SW480 (cell line): ENCODE measurements at regions not wholly inside any gene's neighbourhood (a gene's known extent, or its start where the extent isn't known, plus 50 kb on each side); places are given as distances from the start of the nearest gene placed in this dataset.
"Not testable (repeated sequence)": the region's sequence is repeated elsewhere in the genome, so short reads cannot be mapped to it uniquely, and the experiment has no call there.

ENCODE experiments used
- DNase-seq: peaks from one replicate; pipeline ENCODE4 v3.0.0-alpha.2; 2016; ENCODE audit warnings: low spot score

DNA sequence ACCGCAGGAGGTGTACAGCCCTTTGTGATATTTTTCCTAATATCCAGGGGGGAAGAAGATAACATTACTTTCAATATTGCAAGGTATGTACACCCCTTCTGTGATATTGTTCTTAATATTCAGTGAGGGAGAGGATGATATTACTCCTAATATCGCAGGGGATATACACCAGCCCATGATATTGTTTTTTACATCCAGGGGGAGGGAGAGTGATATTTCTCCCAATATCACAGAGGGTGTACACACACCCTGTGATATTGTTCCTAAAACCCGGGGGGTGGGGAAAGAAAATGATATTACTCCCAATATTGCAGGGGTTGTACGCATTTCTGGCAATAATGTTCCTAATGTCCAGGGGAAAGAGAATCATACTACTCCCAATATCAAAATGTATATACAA lies 58.0 kb upstream of the SLC25A48 start:
- DNase-seq = no peak

DNA sequence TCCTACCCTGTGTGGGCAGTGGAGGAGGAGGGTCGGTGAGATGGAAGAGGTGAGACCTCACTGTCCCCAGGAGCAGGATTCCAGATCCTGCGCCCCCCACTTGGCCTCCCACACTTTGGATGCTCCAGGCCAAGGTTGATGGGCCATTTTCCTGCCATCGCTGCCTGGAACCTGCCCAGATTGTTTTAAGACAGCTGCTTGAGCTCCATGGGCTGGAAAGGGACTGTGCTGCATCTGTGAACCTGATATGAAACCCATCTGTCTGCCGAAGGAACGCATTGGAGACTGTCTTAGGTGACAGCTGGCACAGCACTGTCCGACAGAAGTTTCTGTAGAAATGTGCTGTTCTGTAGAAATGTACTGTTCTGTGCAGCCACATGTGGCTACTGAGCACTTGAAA lies 72.7 kb upstream of the SLC25A48 start:
- DNase-seq = no peak

DNA sequence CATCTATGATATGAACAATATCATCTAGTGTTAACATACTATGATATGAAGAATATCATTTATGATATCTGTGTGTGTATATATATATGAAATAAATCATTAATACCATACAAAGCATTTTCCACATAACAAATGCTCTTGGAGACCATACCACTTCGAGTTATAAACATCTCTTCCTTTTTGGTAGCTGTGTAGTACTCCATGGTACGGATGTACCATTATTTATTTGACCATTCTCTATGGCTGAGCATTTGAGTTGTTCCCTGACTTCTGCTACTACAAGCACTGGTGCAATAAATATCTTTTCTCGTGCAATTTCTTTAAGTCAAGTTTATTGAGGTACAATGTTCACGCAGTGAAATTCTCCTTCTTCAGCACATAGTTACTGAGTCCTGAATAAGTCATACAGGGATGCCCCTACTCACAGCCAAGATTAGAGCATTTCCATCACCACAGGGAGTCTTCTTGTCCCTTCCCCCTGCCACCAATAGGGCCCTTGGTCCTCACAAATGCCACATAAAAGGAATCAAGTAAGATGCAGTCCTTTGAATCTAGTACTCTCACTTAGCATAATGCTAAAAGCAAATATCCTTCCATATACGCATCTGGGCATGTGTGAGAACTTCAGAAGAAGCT lies 75.2 kb upstream of the SLC25A48 start:
- no peak for DNase-seq

DNA sequence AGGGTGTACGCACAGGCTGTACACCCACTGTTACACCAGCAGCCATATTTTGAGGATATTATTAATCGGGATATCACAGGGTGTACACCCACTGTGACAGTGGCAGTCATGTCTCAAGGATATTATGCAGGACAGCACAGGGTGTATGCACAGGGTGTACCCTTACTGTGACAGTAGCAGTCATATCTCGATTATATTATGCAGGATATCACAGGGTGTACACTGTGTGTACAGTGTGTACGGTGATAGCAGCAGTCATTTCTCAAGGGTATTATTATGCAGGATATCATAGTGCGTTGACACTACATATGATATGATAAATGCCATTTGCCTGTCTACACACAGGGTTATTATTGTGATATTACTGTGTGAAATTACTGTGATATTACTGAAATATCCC lies 80.5 kb upstream of the SLC25A48 start:
- DNase-seq = no peak

DNA sequence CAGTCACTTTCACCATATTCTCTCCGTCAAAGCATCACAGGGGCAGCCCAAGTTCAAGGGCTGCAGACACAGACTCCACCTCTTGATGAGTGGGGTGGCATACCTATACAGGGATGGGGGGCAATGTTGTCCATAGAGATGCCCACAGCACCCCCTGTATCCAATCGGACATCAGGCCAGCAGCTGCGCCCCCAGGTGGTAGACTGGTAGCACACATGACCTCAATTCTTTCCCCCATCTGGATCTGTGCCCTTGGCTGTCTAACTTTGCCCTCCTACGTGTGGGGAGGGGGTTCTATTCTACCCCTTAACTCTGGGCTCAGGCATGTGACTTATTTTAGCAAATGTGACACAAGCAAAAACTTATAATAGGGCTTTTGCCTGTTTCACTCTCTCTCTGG lies 84.0 kb upstream of the SLC25A48 start:
- no peak for DNase-seq

DNA sequence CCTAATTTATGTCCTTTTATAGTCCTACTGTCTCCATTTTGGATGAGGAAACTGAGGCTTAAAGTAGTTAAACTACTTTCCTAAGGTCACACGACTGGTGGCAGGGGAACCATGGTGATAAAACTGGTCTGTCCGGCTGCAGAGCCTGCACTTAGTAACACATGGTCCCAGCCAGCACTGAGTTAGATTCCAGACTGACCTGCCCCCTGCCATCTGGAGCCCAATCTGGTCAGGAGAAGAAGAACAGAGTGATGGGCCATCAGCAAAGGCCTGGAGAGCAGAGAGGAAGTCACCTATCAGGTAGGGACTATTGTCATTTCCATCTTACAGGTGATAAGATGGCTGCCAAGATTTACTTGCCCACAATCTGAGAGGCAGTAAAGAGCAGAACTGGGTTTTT lies 86.6 kb upstream of the SLC25A48 start:
- DNase-seq = no peak

DNA sequence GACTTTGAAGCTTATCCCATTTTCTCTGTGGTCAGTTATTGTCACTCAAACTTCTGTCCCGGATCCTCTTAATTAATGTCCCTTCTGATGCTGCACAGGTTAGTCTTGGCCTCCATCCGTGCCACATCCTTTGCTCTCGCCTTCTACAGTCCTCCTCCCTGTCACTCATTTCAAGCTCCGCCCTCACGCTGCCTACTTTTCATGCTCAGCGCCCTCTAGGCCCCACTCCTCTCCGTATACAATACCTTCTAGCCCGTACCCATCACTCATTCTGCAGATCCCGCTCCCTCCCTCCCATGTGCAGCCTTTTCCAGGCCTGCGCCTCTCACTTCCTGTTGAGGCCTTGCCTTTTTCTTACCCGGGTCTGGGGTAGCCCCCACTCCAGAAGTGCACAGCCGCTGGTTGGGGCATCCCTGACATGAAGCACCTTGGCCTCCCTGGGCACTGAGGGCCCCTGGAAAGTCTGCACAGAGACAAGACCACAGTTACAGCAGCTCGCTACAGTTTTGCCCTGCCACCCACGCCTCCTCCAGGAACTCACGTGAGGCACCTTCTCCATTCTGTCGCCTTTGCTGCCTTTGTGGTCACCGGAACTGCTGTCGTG lies 88.5 kb upstream of the SLC25A48 start:
- no peak for DNase-seq

DNA sequence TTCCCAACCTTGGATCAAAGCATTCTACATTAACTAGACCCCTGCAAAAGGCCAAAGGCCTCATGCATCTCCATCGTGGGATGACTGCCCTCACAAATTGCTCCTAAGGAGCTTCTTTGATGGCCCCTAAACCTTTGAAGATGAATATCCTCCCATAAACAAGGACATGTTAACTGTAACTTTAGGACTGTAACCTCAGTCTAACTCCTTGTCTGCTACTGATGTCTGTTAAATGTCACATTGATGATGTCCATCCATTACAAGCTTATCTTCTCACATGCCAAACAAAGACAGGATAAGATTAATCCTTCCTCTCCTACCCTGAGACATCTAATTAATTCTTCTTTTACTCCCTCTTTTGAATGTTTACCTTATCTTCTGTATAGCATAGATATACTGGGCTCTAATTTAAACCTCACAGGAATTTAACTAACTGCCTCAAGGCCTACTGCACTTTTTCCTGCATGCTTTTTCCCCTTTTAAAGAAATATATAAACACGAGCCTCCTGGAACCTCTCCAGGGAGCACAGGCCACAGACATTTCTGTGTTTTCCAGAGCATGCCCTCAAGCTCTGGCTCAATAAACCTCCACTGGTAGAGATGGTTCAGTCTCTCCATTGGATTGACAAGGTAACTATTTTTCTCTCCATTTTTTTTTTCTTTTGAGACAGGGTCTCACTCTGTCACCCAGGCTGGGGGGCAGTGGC lies 90.6 kb upstream of the SLC25A48 start:
- DNase-seq = no peak

DNA sequence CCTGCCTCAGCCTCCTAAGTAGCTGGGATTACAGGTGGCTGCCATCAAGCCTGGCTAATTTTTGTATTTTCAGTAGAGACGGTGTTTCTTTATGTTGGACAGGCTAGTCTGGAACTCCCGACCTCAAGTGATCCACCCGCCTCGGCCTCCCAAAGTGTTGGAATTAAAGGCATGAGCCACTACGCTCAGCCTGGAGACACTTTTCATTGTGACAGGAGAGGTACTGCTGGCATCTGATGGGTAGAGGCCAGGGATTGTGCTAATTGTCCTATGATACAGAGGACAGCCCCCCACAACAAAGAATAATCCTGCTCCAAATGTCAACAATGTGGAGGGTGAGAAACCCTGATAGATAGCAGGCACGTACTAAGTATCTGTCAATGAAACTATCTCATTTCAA lies 91.3 kb upstream of the SLC25A48 start:
- DNase-seq = no peak

DNA sequence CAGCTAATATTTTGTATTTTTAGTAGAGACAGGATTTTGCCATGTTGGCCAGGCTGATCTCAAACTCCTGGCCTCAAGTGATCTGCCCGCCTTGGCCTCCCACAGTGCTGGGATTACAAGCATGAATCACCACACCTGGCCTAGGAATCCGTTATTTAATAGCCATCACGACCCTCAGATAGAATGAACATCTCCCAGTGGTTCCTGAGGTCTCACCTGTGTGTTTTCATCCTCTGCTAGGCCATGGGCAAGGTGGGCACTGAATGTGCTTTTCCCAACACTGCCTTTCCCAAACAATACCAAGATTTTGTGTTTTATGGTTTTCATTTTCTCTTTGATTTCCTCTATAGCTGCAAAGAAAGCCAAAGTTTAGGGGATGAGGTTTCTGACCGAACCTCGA lies 92.2 kb upstream of the SLC25A48 start:
- DNase-seq = not testable (repeated sequence)

DNA sequence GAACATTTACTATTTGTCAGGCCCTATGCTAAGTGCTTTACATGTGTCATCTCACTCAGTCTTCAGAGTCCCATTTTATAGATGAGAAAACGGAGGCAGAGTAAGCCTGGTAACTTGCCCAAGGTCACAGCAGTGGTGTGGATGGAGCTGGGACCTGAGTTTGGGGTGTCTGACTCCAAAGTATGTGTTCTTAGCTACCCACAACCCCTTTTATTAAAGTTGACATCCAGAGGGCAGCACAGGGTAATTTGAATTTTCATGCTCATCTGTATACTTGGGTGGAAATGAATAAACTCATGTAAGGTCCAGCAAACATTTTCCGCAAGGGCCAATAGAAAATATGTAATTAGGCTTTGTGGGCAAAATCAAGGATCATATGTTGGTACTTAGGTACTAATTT lies 93.4 kb upstream of the SLC25A48 start:
- no peak for DNase-seq

DNA sequence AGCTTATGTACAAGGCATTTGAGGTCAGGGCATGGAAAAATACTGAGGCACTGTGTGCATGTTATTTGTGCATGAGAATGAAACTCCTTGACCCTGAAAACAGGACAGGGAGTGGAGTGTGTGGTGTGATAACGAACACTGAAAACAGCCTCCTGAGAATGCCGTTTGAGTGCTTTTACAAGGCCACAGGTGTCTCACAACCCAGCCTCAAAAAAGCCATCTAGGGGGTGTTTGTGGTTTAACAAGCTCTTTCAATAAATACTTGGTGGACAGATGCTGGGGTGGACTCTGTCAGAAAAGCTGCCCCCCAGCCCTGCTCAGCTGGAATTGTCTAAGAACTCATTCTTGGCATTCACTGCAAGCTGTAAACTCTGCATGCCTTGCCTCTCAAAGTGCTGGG lies 94.0 kb upstream of the SLC25A48 start:
- DNase-seq = no peak

DNA sequence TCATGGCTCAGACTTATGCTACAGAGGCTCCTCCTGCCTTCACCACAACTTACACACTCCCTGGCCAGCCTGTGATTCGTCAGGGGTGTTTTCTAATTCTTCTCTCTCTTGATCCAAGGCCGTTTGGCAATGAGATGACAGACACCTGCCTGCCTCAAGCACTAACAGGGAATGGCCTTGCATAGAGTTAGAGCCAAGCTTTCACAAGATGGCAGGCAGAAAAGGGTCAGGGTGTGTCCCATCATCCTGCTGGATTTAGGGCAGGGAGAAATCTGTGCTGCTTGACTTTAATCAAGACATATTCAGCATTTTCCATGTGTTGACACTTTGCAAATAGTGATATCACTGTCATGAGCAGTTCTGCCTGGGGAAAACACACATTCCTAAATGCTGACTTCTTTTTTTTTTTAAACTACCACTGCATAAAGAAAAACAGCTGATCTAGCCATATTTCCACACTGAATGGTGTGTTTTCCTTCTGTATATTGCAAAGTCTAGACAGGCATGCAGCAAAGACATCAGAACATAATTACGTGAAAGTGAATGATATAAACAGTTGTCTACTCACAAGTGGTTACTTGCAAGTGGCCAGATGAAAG lies 95.0 kb upstream of the SLC25A48 start:
- no peak for DNase-seq

DNA sequence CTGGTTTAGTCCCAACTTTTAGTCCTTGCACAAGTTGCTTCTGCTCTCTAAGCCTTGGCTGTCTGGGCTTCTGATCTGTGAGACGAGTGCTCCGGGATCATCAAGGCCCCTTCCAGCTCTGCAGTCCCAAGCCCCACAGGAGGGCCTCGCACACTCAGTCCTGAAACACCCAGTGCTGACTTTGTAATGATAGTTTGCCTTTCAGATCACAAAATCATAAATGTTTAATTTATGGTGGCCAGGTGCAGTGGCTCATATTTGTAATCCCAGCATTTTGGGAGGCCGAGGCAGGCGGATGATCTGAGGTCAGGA lies 95.9 kb upstream of the SLC25A48 start:
- no peak for DNase-seq

DNA sequence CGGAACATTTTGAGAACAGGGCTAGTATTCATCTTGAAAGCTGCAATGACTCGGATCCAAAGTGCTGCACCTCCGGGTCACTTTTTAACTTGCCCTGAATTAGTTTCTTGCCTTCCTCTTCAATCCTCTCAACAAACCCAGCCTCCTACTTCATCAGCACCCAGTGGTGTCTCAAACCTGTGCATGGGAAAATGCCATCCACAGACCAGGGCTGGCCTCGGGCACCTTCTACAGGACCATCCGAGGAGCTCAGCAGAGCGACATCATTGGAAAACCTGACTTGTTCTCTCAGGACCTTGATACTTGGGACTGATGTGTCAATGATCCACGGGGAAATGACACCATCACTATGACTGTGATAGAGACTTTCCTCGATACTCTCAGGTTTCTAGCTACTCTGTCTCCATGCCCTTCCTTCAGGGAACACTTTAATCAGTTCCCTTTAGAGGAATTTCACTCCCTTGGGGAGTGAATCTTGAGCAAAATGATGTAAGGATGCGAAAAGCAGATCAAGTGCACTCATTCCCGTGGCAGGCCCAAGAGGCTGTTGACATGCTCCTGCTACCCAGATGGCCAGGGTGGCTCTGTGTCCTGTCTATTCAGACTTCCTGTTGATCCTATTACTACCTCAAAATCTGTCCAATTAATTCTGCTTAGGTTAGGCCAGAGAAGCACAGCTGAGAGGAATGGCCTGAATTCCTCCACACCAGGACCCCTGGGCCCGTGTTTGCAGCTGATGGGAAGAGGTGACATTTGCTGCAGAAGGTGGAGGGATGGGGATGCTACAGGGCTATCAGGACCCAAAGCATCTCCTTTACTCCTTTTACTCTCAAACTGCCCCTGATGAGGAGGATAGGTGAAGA lies 96.5 kb upstream of the SLC25A48 start:
- no peak for DNase-seq

DNA sequence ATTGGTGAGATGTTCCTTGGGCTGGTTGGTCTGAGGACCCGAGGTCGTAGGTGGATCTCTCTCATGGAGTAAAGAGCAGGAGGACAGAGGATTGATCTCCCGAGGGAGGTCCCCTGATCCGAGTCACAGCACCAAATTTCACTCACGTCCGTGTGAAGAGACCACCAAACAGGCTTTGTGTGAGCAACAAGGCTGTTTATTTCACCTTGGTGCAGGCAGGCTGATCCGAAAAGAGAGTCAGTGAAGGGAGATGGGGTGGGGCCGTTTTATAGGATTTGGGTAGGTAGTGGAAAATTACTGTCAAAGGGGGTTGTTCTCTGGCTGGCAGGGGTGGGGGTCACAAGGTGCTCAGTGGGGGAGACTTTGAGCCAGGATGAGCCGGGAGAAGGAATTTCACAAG lies 97.5 kb upstream of the SLC25A48 start:
- DNase-seq = not testable (repeated sequence)

DNA sequence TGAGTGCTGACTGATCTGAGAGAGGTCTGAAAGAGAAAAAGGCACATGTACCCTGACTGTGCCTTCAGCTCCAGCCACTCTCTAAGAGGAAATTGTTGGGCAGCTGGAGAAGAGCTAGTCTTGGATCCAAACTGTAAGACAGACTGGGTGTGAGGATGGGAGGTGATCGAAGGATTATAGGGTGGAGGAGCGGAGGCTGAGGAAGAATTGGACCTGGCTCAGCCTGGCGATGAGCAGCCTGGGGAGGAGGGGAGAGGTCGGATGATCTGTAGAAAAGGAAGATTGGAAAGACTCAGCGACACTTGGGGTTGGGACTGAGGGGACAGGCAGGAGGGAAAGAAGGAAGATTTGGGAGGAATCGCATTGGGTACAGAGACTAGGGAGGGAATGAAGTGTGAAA lies 98.6 kb upstream of the SLC25A48 start:
- DNase-seq = no peak

DNA sequence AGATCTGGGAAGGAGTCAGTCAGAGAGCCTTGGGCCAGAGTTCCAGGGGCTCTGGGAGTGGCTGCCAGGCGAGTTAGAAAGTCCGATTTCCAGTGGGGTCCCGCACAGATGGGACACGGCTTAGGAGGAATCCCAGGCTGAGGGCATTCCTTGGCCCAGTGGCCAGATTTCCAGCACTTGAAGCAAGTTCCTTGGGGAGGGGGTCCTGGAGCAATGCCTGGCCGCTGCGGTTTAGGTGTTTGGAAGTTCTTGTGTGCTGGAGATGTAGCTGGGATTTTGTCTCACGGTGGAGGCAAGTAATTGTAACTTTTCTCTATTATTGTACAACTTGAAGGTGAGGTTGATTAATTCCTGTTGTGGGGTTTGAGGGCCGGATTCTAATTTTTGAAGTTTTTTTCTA lies 99.5 kb upstream of the SLC25A48 start:
- not testable (repeated sequence) for DNase-seq

DNA sequence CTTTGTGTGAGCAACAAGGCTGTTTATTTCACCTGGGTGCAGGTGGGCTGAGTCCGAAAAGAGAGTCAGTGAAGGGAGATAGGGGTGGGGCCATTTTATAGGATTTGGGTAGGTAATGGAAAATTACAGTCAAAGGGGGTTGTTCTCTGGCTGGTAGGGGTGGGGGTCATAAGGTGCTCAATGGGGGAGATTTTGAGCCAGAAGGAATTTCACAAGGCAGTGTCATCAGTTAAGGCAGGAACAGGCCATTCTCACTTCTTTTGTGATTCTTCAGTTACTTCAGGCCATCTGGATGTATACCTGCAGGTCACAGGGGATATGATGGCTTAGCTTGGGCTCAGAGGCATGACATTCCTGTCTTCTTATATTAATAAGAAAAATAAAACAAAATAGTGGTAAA lies 103.4 kb upstream of the SLC25A48 start:
- not testable (repeated sequence) for DNase-seq

DNA sequence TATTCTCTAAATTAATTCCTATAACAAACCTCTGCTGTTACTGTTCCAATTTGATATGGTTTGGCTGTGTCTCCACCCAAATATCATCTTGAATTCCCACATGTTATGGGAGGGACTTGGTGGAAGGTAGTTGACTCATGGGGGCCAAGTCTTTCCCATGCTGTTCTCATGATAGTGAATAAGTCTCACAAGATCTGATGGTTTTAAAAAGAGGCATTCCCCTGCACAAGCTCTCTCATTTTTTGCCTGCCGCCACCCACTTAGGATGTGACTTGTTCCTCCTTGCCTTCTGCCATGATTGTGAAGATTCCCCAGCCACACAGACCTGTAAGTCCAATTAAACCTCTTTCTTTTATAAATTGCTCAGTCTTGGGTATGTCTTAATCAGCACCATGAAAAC lies 104.3 kb upstream of the SLC25A48 start:
- DNase-seq = not testable (repeated sequence)

DNA sequence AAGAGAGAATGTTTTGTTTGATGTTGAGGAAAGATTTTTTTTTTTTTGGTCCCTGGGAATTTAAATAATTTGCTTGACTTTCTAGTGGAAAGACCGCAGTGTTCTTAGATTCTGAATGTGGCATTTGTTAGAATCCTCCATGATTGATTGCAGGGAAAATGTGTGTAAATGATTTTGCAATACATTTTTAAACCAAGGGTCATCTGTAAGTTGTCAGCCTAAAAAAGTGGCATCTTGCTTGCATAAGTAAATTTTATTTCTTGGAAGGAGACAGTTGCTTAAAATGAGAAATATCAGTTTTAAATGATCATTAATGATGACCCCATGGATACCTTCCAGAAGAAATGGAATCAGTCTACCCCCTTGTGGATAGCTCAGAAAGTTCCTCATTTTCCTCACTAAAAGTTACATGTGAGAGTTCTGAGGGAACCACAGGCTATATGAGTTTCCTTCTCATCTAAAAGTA lies 105.1 kb upstream of the SLC25A48 start:
- DNase-seq = peak; percentile 39

DNA sequence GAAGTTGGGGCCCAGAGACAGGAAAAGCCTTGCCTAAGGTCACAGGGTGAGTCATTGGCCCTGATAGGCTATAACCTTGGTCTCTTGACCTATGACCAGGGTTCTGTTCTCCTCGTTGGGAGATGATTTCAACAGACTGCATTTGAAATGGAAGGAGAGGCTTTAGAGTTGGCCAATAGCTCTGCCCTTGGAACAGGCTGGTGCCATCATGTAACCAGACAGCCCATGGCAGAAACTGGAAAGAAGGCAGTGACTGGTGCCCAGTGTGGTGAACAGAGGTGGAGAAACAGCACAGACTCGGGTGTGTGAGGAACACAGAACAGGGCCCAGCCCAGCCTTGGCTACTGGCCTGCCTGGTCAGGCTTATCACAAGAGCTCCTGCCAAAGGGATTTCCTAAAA lies 109.8 kb upstream of the SLC25A48 start:
- no peak for DNase-seq
